ENCODE measurements at regions not wholly inside any gene's neighbourhood (a gene's known extent, or its start where the extent isn't known, plus 50 kb on each side); places are given as distances from the start of the nearest gene placed in this dataset.
A peak's percentile ranks its signal among the peaks of the same experiment; 100 is the strongest.

- H2AFZ ChIP-seq (ENCODE audit: low read length) = no peak overlapping the region
- no peak overlapping the region for H3K27ac ChIP-seq (ENCODE audit: insufficient read length, low read depth, low read length)
- H4K91ac ChIP-seq (ENCODE audit: insufficient read length, low read depth, low read length) = no peak overlapping the region
- H3K27me3 ChIP-seq (ENCODE audit: insufficient read depth, low read length) = no peaks in the 10 kb centered on the region
- H4K8ac ChIP-seq (replicated peaks; ENCODE audit: insufficient read length, low read depth, low read length) = no peak overlapping the region
- no peak overlapping the region for H2BK5ac ChIP-seq (ENCODE audit: insufficient read length, low read length)
- H3K14ac ChIP-seq (ENCODE audit: insufficient read depth, low read length) = no peak overlapping the region
- Mint-ChIP-seq H3K27ac (peak overlapping the region in 1 of 3 experiments; percentile 49; a peak in 1 of 7 replicates), H3K9me3 (peaks cover 19 to 30% of the 10 kb centered on the region in 2 experiments), H3K36me3 (ENCODE audit: insufficient read depth in 1 of 3, low read depth in 3 of 3) (peaks cover 3 to 30% (median 25%) of the 10 kb centered on the region in 3 experiments; a peak in 6 of 7 replicates), H3K4me1 (peaks cover 31 to 43% of the 10 kb centered on the region in 2 experiments), H3K27me3 (ENCODE audit: low read depth) (no peaks in the 10 kb centered on the region), H3K4me3 (no peak overlapping the region)
- no peak overlapping the region for H2BK20ac ChIP-seq (ENCODE audit: low read depth, low read length, poor library complexity, severe bottlenecking)
- H2BK120ac ChIP-seq (ENCODE audit: low read depth, low read length, poor library complexity, severe bottlenecking) = no peak overlapping the region
- H3K79me1 ChIP-seq (ENCODE audit: insufficient read depth, low read depth, low read length, poor library complexity, severe bottlenecking) = no peaks in the 10 kb centered on the region
- no peak overlapping the region for H2BK12ac ChIP-seq (ENCODE audit: insufficient read length, low read depth, low read length)
- H4K20me1 ChIP-seq (ENCODE audit: control insufficient read depth, insufficient read depth, insufficient read length) = no peaks in the 10 kb centered on the region
- H3K18ac ChIP-seq (ENCODE audit: insufficient read length, low read depth, low read length) = no peak overlapping the region
- peaks cover 4% of the 10 kb centered on the region; the same call in 1 of the 2 replicates for H3K4me1 ChIP-seq (ENCODE audit: insufficient read depth, low read length)
- no peak overlapping the region for H3T11ph ChIP-seq (ENCODE audit: low read length)
- no peak overlapping the region for H4K5ac ChIP-seq (ENCODE audit: insufficient read length, low read depth, low read length)
- no peaks in the 10 kb centered on the region for H3K23me2 ChIP-seq (ENCODE audit: insufficient read length, low read depth, low read length, poor library complexity, severe bottlenecking)
- H3K4me2 ChIP-seq (ENCODE audit: insufficient read depth, insufficient read length, low read length) = no peak overlapping the region
- no peak overlapping the region for H3K23ac ChIP-seq (ENCODE audit: insufficient read length, low read depth, low read length)
- H3K9me3 ChIP-seq (ENCODE audit: control insufficient read depth, low read depth, low read length) = no peaks in the 10 kb centered on the region
- no peak for TF ChIP-seq CTCF (conservative IDR thresholded peaks at IDR 0.05)
- DNase-seq = no peak
- H2BK15ac ChIP-seq (ENCODE audit: low read depth, low read length) = no peak overlapping the region
- no peaks in the 10 kb centered on the region for H3K79me2 ChIP-seq (ENCODE audit: insufficient read depth, low read length)
- no peak overlapping the region for H3K9ac ChIP-seq (ENCODE audit: extremely low read depth, insufficient read length, low read length)
- no peak overlapping the region for H3K4ac ChIP-seq (ENCODE audit: low read depth, low read length)
- H3K56ac ChIP-seq (ENCODE audit: insufficient read length, low read depth, low read length) = no peak overlapping the region
- no peak overlapping the region for H2AK5ac ChIP-seq (ENCODE audit: insufficient read length, low read length)
These were observed 100.3 kb upstream of the SGIP1 start for GRCh38 chr1:66433611-66434010.

Measured in H9 (cell line).